ENCODE measurements at regions not wholly inside any gene's neighbourhood (a gene's known extent, or its start where the extent isn't known, plus 50 kb on each side); places are given as distances from the start of the nearest gene placed in this dataset.

GRCh38 chr1:10888791-10889649, 92.6 kb upstream of the CASZ1 start:
- TF ChIP-seq, protein P1, sequence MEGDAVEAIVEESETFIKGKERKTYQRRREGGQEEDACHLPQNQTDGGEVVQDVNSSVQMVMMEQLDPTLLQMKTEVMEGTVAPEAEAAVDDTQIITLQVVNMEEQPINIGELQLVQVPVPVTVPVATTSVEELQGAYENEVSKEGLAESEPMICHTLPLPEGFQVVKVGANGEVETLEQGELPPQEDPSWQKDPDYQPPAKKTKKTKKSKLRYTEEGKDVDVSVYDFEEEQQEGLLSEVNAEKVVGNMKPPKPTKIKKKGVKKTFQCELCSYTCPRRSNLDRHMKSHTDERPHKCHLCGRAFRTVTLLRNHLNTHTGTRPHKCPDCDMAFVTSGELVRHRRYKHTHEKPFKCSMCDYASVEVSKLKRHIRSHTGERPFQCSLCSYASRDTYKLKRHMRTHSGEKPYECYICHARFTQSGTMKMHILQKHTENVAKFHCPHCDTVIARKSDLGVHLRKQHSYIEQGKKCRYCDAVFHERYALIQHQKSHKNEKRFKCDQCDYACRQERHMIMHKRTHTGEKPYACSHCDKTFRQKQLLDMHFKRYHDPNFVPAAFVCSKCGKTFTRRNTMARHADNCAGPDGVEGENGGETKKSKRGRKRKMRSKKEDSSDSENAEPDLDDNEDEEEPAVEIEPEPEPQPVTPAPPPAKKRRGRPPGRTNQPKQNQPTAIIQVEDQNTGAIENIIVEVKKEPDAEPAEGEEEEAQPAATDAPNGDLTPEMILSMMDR (conservative IDR thresholded peaks at IDR 0.05; ENCODE audit: low read depth, low read length): no peak
- no peak overlapping the region for H3K4me3 ChIP-seq (IDR thresholded peaks at IDR 0.05; ENCODE audit: insufficient read depth, low read depth, low read length)
- no peak overlapping the region for H3K9ac ChIP-seq
- no peaks in the 10 kb centered on the region for H3K4me1 ChIP-seq (ENCODE audit: low read depth, poor library complexity, severe bottlenecking)
- H4K20me1 ChIP-seq (ENCODE audit: insufficient read depth): no peaks in the 10 kb centered on the region
- no peaks in the 10 kb centered on the region for H3K36me3 ChIP-seq (ENCODE audit: insufficient read depth)
- no peak overlapping the region for H3K4me2 ChIP-seq
- peaks cover 81% of the 10 kb centered on the region for H3K27me3 ChIP-seq (ENCODE audit: insufficient read depth, low read depth)
- H2AFZ ChIP-seq (ENCODE audit: low read depth): no peak overlapping the region
- no peak overlapping the region for H3K27ac ChIP-seq
- H3K79me2 ChIP-seq (ENCODE audit: insufficient read depth, low read depth): no peaks in the 10 kb centered on the region

DNA sequence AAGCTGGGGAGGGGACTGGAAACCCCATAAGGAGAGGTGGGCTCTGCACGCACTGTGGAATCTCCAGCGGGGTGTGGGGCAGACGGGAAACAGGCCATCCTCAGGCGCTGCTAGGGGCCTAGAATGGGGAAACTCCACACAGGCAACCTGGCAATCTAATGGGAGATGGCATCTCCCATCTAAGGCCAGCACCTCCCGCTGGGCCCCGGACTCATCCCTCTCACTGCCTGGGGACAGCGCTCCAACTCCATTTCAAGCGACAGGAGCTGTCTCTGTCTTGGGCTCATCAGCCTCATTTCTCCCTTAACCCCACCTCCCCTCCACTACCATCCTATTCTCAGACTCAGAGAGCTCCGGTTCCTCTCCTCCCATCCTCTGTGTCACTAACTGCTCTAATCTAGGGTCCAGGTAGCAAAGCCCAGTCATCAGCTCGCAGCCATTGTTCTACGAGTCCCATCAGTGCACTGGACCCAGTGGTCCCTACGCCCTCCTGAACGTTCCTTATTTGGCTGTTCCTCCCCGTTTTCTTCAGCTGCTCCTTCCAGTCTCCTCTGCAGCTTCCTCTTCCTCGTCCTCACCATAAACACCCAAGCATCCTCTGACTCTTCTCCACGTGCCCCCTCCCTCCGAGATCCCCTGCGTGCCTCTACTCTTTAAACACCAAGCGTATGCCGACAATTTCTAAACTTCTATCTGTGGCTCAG, 93.4 kb upstream of the CASZ1 start:
- no peaks in the 10 kb centered on the region for H4K20me1 ChIP-seq (ENCODE audit: insufficient read depth)
- no peak overlapping the region for H3K4me3 ChIP-seq (IDR thresholded peaks at IDR 0.05; ENCODE audit: insufficient read depth, low read depth, low read length)
- H3K27ac ChIP-seq: no peak overlapping the region
- no peak overlapping the region for H3K9ac ChIP-seq
- H3K79me2 ChIP-seq (ENCODE audit: insufficient read depth, low read depth): no peaks in the 10 kb centered on the region
- peaks cover 81% of the 10 kb centered on the region for H3K27me3 ChIP-seq (ENCODE audit: insufficient read depth, low read depth)
- no peak overlapping the region for H2AFZ ChIP-seq (ENCODE audit: low read depth)
- TF ChIP-seq, protein P1 (conservative IDR thresholded peaks at IDR 0.05; ENCODE audit: low read depth, low read length): no peak
- H3K4me1 ChIP-seq (ENCODE audit: low read depth, poor library complexity, severe bottlenecking): no peaks in the 10 kb centered on the region
- no peaks in the 10 kb centered on the region for H3K36me3 ChIP-seq (ENCODE audit: insufficient read depth)
- no peak overlapping the region for H3K4me2 ChIP-seq

GRCh38 chr1:10890491-10891071, 94.1 kb upstream of the CASZ1 start:
- no peak overlapping the region for H2AFZ ChIP-seq (ENCODE audit: low read depth)

GRCh38 chr1:10891091-10891490, 94.6 kb upstream of the CASZ1 start:
- H2AFZ ChIP-seq (ENCODE audit: low read depth): no peak overlapping the region
- no peaks in the 10 kb centered on the region for H3K36me3 ChIP-seq (ENCODE audit: insufficient read depth)
- no peak overlapping the region for H3K27ac ChIP-seq
- no peak overlapping the region for H3K9ac ChIP-seq
- H4K20me1 ChIP-seq (ENCODE audit: insufficient read depth): no peaks in the 10 kb centered on the region
- no peaks in the 10 kb centered on the region for H3K4me1 ChIP-seq (ENCODE audit: low read depth, poor library complexity, severe bottlenecking)
- H3K4me2 ChIP-seq: no peak overlapping the region
- H3K27me3 ChIP-seq (ENCODE audit: insufficient read depth, low read depth): peaks cover 83% of the 10 kb centered on the region
- H3K4me3 ChIP-seq (IDR thresholded peaks at IDR 0.05; ENCODE audit: insufficient read depth, low read depth, low read length): no peak overlapping the region
- H3K79me2 ChIP-seq (ENCODE audit: insufficient read depth, low read depth): no peaks in the 10 kb centered on the region
- TF ChIP-seq, protein P1 (conservative IDR thresholded peaks at IDR 0.05; ENCODE audit: low read depth, low read length): no peak

More at GRCh38 chr1:10890491-10891071, 94.1 kb upstream of the CASZ1 start:
- no peaks in the 10 kb centered on the region for H3K79me2 ChIP-seq (ENCODE audit: insufficient read depth, low read depth)
- peaks cover 81% of the 10 kb centered on the region for H3K27me3 ChIP-seq (ENCODE audit: insufficient read depth, low read depth)
- no peak overlapping the region for H3K9ac ChIP-seq
- no peak overlapping the region for H3K4me3 ChIP-seq (IDR thresholded peaks at IDR 0.05; ENCODE audit: insufficient read depth, low read depth, low read length)
- TF ChIP-seq, protein P1 (conservative IDR thresholded peaks at IDR 0.05; ENCODE audit: low read depth, low read length): no peak
- H3K27ac ChIP-seq: no peak overlapping the region
- H3K4me2 ChIP-seq: no peak overlapping the region
- no peaks in the 10 kb centered on the region for H3K4me1 ChIP-seq (ENCODE audit: low read depth, poor library complexity, severe bottlenecking)
- H4K20me1 ChIP-seq (ENCODE audit: insufficient read depth): no peaks in the 10 kb centered on the region
- H3K36me3 ChIP-seq (ENCODE audit: insufficient read depth): no peaks in the 10 kb centered on the region

Measured in KMS-11 (cell line).